ENCODE measurements at regions not wholly inside any gene's neighbourhood (a gene's known extent, or its start where the extent isn't known, plus 50 kb on each side); places are given as distances from the start of the nearest gene placed in this dataset.

DNA sequence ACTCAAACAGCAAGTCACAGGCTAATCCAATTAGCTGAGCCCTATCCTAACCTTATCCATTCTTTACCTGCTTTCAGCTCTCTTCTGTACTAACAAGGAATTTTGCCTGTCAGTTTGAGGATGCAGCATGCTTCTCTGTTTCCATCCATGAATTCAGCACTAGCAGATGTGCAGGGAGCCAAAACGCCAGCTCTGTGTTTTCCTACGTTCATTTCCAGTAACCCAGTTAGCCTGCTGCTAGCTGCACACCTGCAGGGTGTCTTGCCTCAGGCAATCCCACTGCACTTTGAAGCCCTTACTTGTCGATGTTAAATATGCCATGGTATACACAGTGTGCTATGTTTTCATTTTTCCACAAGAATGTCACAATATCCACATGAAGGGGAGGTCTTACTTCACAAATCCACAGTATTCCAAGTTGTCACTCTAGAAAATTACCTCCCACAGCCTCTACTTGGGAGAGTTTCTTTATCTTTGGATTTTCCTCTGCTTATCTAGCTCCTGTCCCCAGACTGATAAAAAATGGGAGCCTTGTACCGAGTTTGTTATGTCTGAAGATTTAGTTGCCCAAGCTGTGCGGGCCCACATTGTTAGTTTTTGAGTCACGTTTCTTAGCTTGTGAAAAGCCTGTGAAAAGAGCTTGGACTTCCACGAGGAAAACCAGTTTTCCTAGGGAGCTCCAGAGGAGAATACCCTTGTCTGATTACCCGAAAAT lies 127.6 kb upstream of the HHIP start (continued):
- TF ChIP-seq SMAD3 (CRISPR knock-in tag; IDR thresholded peaks at IDR 0.05; ENCODE audit: borderline replicate concordance) (no peak), ZNF512 (CRISPR knock-in tag; IDR thresholded peaks at IDR 0.05; ENCODE audit: borderline replicate concordance) (no peak), MYBL2 (CRISPR knock-in tag; IDR thresholded peaks at IDR 0.05) (no peak), RORB (CRISPR knock-in tag; IDR thresholded peaks at IDR 0.05) (no peak)

DNA sequence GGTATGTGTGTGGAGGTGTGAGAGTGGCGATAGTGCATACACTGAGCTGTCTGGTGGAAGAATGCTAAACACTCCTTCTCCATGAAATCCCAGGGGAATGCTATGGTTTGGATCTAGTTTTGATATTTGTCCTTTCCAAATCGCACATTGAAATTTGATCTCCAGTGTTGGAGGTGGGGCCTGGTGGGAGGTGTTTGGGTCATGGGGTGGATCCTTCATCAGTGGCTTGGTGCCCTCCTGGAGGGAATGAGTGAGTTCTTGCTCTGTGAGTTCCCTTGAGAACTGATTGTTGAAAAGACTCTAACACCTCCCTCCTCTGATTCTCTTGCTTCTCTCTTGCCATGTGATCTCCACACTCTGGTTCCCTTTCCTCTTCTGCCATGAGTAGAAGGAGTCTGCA lies 114.1 kb upstream of the HHIP start:
- Mint-ChIP-seq H3K27me3 (ENCODE audit: low read depth) (no peaks in the 10 kb centered on the region), H3K4me1 (peaks cover 16% of the 10 kb centered on the region), H3K27ac (no peak overlapping the region), H3K36me3 (no peaks in the 10 kb centered on the region), H3K9me3 (no peaks in the 10 kb centered on the region), H3K4me3 (no peak overlapping the region)
- ChIA-PET POLR2A (no interaction called here), CTCF (no interaction called here)
- no peak for DNase-seq (ENCODE audit: low spot score)
- no peak for TF ChIP-seq CBFB (CRISPR knock-in tag; IDR thresholded peaks at IDR 0.05; ENCODE audit: low read depth)
- TF ChIP-seq NFATC4 (CRISPR knock-in tag; IDR thresholded peaks at IDR 0.05) = no peak
- TF ChIP-seq, protein P1, sequence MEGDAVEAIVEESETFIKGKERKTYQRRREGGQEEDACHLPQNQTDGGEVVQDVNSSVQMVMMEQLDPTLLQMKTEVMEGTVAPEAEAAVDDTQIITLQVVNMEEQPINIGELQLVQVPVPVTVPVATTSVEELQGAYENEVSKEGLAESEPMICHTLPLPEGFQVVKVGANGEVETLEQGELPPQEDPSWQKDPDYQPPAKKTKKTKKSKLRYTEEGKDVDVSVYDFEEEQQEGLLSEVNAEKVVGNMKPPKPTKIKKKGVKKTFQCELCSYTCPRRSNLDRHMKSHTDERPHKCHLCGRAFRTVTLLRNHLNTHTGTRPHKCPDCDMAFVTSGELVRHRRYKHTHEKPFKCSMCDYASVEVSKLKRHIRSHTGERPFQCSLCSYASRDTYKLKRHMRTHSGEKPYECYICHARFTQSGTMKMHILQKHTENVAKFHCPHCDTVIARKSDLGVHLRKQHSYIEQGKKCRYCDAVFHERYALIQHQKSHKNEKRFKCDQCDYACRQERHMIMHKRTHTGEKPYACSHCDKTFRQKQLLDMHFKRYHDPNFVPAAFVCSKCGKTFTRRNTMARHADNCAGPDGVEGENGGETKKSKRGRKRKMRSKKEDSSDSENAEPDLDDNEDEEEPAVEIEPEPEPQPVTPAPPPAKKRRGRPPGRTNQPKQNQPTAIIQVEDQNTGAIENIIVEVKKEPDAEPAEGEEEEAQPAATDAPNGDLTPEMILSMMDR (IDR thresholded peaks at IDR 0.05) = no peak
- TF ChIP-seq ZBTB21 (CRISPR knock-in tag; IDR thresholded peaks at IDR 0.05; ENCODE audit: borderline replicate concordance) = no peak
- no peak for TF ChIP-seq NR1H2 (CRISPR knock-in tag; IDR thresholded peaks at IDR 0.05)
- no peak for TF ChIP-seq RORB (CRISPR knock-in tag; IDR thresholded peaks at IDR 0.05)
- TF ChIP-seq FOXK1 (CRISPR knock-in tag; IDR thresholded peaks at IDR 0.05) = no peak
- no peak for TF ChIP-seq GABPB1 (CRISPR knock-in tag; IDR thresholded peaks at IDR 0.05)
- ATAC-seq = no peak

DNA sequence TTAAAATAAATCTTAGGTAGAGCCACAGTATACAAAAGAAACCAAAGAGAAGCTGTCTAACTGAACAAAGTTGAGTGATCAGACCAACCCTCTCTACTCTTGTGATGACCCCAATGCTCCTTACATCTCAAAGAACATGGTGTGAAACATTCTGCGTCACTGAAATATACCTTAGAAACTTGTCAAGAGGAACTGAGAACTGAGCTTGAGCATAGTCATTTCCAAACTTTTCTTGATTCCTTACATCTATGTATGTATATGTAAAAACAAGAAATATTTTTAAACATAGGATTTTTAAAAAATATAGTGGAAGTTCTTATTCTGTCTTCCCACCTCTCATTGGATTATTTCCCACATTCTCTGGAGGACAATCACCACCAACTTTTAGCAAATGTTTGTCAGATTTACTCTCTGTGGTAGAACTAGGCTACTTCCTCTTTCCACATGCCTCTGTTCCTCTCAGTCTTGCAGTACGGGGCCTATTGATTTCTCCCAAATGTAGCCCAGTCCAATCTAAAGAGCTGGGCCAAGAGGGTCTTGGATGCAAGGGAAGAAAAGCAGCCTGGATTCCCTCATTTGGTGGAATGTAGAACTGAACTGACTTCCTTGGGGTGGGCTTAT lies 98.2 kb upstream of the HHIP start:
- ATAC-seq = no peak
- H3K4me3 Mint-ChIP-seq = no peak overlapping the region
- H3K36me3 Mint-ChIP-seq = peaks cover 5% of the 10 kb centered on the region
- H3K4me1 Mint-ChIP-seq = no peaks in the 10 kb centered on the region
- TF ChIP-seq, protein P2, sequence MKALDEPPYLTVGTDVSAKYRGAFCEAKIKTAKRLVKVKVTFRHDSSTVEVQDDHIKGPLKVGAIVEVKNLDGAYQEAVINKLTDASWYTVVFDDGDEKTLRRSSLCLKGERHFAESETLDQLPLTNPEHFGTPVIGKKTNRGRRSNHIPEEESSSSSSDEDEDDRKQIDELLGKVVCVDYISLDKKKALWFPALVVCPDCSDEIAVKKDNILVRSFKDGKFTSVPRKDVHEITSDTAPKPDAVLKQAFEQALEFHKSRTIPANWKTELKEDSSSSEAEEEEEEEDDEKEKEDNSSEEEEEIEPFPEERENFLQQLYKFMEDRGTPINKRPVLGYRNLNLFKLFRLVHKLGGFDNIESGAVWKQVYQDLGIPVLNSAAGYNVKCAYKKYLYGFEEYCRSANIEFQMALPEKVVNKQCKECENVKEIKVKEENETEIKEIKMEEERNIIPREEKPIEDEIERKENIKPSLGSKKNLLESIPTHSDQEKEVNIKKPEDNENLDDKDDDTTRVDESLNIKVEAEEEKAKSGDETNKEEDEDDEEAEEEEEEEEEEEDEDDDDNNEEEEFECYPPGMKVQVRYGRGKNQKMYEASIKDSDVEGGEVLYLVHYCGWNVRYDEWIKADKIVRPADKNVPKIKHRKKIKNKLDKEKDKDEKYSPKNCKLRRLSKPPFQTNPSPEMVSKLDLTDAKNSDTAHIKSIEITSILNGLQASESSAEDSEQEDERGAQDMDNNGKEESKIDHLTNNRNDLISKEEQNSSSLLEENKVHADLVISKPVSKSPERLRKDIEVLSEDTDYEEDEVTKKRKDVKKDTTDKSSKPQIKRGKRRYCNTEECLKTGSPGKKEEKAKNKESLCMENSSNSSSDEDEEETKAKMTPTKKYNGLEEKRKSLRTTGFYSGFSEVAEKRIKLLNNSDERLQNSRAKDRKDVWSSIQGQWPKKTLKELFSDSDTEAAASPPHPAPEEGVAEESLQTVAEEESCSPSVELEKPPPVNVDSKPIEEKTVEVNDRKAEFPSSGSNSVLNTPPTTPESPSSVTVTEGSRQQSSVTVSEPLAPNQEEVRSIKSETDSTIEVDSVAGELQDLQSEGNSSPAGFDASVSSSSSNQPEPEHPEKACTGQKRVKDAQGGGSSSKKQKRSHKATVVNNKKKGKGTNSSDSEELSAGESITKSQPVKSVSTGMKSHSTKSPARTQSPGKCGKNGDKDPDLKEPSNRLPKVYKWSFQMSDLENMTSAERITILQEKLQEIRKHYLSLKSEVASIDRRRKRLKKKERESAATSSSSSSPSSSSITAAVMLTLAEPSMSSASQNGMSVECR (CRISPR knock-in tag; IDR thresholded peaks at IDR 0.05; ENCODE audit: borderline replicate concordance) = no peak
- TF ChIP-seq KAT7 (CRISPR knock-in tag; IDR thresholded peaks at IDR 0.05; ENCODE audit: borderline replicate concordance) (no peak), EMX1 (CRISPR knock-in tag; IDR thresholded peaks at IDR 0.05) (no peak)
- no peak overlapping the region for H3K27ac Mint-ChIP-seq
- no peaks in the 10 kb centered on the region for H3K27me3 Mint-ChIP-seq (ENCODE audit: low read depth)
- DNase-seq (ENCODE audit: low spot score) = no peak
- ChIA-PET CTCF (no interaction called here), POLR2A (no interaction called here)
- peaks cover 27% of the 10 kb centered on the region for H3K9me3 Mint-ChIP-seq

Data from WTC11 (cell line).